B cell (primary cell): ENCODE measurements at regions not wholly inside any gene's neighbourhood (a gene's known extent, or its start where the extent isn't known, plus 50 kb on each side); places are given as distances from the start of the nearest gene placed in this dataset.

Experiments used
- ATAC-seq: fragments of 200-7000 bp; cut with Tn5 transposase; one replicate; pipeline ENCODE4 v1.10.0; 2021; ENCODE audit warnings: low read depth, mild to moderate bottlenecking, moderate number of reproducible peaks, moderate library complexity
- CTCF ChIA-PET: fragments of 350-600 bp; sonication (Branson Sonifier 250); formaldehyde crosslinking; loops from one replicate; lab custom pipeline; 2021; ENCODE audit warnings: antibody characterized with exemption, inconsistent platforms; lab: Charles Lee
- POLR2A ChIA-PET: fragments of 350-600 bp; sonication (Branson Sonifier 250); formaldehyde crosslinking; loops from one replicate; lab custom pipeline; 2021; ENCODE audit warnings: antibody characterized with exemption; lab: Charles Lee
- DNase-seq: peaks from one replicate; pipeline ENCODE4 v3.0.0; 2013
- H2AFZ ChIP-seq: 2 replicates; pipeline ENCODE4 v1.6.1; 2012; ENCODE audit warnings: mild to moderate bottlenecking, low read depth, low read length; ENCODE audit not compliant: insufficient read depth, poor library complexity, severe bottlenecking
- H3K27ac ChIP-seq, 2 donors: 1 replicate in 1 of 2; 2 replicates in 1 of 2; pipeline ENCODE4 v1.5.1; 2012 to 2013; ENCODE audit warnings: low read length in 2 of 2, mild to moderate bottlenecking in 2 of 2, moderate library complexity in 1 of 2
- H3K27me3 ChIP-seq, 4 experiments: fragments of 200-600 bp in 1 of 4; sonication (generic) in 1 of 4; replicated peaks in 1 of 4; 1 replicate in 2 of 4; 2 replicates in 2 of 4; pipeline versions ENCODE4 v1.6.1 to v1.7.0; 2013 to 2016; ENCODE audit warnings: low read length in 3 of 4, mild to moderate bottlenecking in 2 of 4, mixed read lengths in 1 of 4, moderate library complexity in 1 of 4; ENCODE audit not compliant: insufficient read depth in 4 of 4, control insufficient read depth in 3 of 4; ENCODE audit errors: control extremely low read depth in 1 of 4
- H3K36me3 ChIP-seq, 2 experiments: replicated peaks in 1 of 2; 1 replicate in 1 of 2; 2 replicates in 1 of 2; pipeline versions ENCODE4 v1.6.1 to v1.7.1; 2013; ENCODE audit warnings: low read length in 1 of 2; ENCODE audit not compliant: insufficient read depth in 2 of 2, control insufficient read depth in 1 of 2; ENCODE audit errors: control extremely low read depth in 1 of 2, extremely low read depth in 1 of 2
- H3K4me1 ChIP-seq, 2 donors: fragments of 200-600 bp in 1 of 2; sonication (generic) in 1 of 2; 1 replicate in 1 of 2; 2 replicates in 1 of 2; pipeline versions ENCODE4 v1.5.1 to v1.6.1; 2013 to 2017; ENCODE audit warnings: low read length in 2 of 2; ENCODE audit not compliant: control insufficient read depth in 2 of 2, insufficient read depth in 2 of 2
- H3K4me2 ChIP-seq: replicated peaks from 2 replicates; pipeline ENCODE3; 2012; ENCODE audit warnings: mild to moderate bottlenecking, low read depth, low read length; ENCODE audit not compliant: poor library complexity, severe bottlenecking
- H3K4me3 ChIP-seq, 5 experiments: fragments of 200-600 bp in 1 of 5; sonication (generic) in 1 of 5; 1 replicate in 3 of 5; 2 replicates in 2 of 5; pipeline versions ENCODE4 v1.5.1 to v1.7.0; 2011 to 2016; ENCODE audit warnings: low read length in 4 of 5, mild to moderate bottlenecking in 4 of 5, low read depth in 2 of 5, control low read depth in 1 of 5, moderate library complexity in 1 of 5; ENCODE audit not compliant: insufficient read depth in 1 of 5; ENCODE audit errors: control extremely low read depth in 1 of 5, extremely low read depth in 1 of 5
- H3K79me2 ChIP-seq: fragments of 200-600 bp; sonication (generic); one replicate; pipeline ENCODE4 v1.6.0; 2016; ENCODE audit warnings: low read length; ENCODE audit not compliant: control insufficient read depth, insufficient read depth
- H3K9ac ChIP-seq: fragments of 200-600 bp; sonication (generic); 2 replicates; pipeline ENCODE4 v1.6.1; 2017; ENCODE audit warnings: mild to moderate bottlenecking, low read length, moderate library complexity
- H3K9me3 ChIP-seq, 3 donors: one replicate each; pipeline versions ENCODE4 v1.6.1 to v1.7.1; 2013; ENCODE audit warnings: low read length in 2 of 3; ENCODE audit not compliant: control insufficient read depth in 2 of 3, insufficient read depth in 1 of 3; ENCODE audit errors: control extremely low read depth in 1 of 3
- H4K20me1 ChIP-seq: 2 replicates; pipeline ENCODE4 v1.6.0; 2012; ENCODE audit warnings: mild to moderate bottlenecking, low read length; ENCODE audit not compliant: insufficient read depth, control insufficient read depth, poor library complexity, severe bottlenecking
- H3K27ac Mint-ChIP-seq: one replicate; pipeline ENCODE4 v1.8.0; 2021; ENCODE audit warnings: mixed read lengths
- H3K27me3 Mint-ChIP-seq: one replicate; pipeline ENCODE4 v1.8.0; 2021; ENCODE audit warnings: mixed read lengths
- H3K4me1 Mint-ChIP-seq: one replicate; pipeline ENCODE4 v1.8.0; 2021; ENCODE audit warnings: mixed read lengths
- H3K4me3 Mint-ChIP-seq: one replicate; pipeline ENCODE4 v1.8.0; 2021; ENCODE audit warnings: mixed read lengths
- H3K9me3 Mint-ChIP-seq: one replicate; pipeline ENCODE4 v1.8.0; 2022; ENCODE audit warnings: mixed read lengths; ENCODE audit not compliant: insufficient read depth
- CTCF ChIP-seq: fragments of 200-600 bp; IDR thresholded peaks from one replicate; pipeline ENCODE4 v1.8.0; 2022; ENCODE audit warnings: antibody characterized with exemption, mild to moderate bottlenecking
- EZH2 ChIP-seq: IDR thresholded peaks from 2 replicates; pipeline ENCODE4 v1.6.1; 2012; ENCODE audit warnings: borderline replicate concordance, low read depth, mild to moderate bottlenecking, moderate library complexity, low read length; ENCODE audit not compliant: insufficient read depth, poor library complexity, severe bottlenecking
- WGBS: methylation state at CpG from one replicate; pipeline ENCODE4 v1.1.5; 2013; ENCODE audit warnings: missing lambda C conversion rate; ENCODE audit not compliant: insufficient coverage; 5-methylcytosine and 5-hydroxymethylcytosine counted together
- intact Hi-C: fragments of 100-400 bp; cut with micrococcal nuclease; formaldehyde crosslinking; loops from one replicate; pipeline ENCODE4 v1.10.0; 2022

- Mint-ChIP-seq H3K4me3 (no peak overlapping the region), H3K27ac (no peak overlapping the region), H3K9me3 (no peaks in the 10 kb centered on the region), H3K27me3 (peaks cover 23% of the 10 kb centered on the region), H3K4me1 (no peaks in the 10 kb centered on the region)
- H3K79me2 ChIP-seq, result no peaks in the 10 kb centered on the region
- no peaks in the 10 kb centered on the region for H3K9me3 ChIP-seq
- WGBS, result 100% methylated on average over 1 of the region's 1 CpG
- no peak overlapping the region for H3K4me2 ChIP-seq
- H3K4me3 ChIP-seq, result no peak overlapping the region
- intact Hi-C loops, result no loop called here
- ChIA-PET CTCF (no interaction called here), POLR2A (no interaction called here)
- H3K36me3 ChIP-seq, result no peaks in the 10 kb centered on the region
- DNase-seq (no peak), ATAC-seq (no peak)
- H4K20me1 ChIP-seq, result no peaks in the 10 kb centered on the region
- H3K27ac ChIP-seq, result no peak overlapping the region
- H3K4me1 ChIP-seq, result no peaks in the 10 kb centered on the region
- no peak overlapping the region for H2AFZ ChIP-seq
- no peak overlapping the region for H3K9ac ChIP-seq
- TF ChIP-seq CTCF, result no peak
- no peak for TF ChIP-seq EZH2
- H3K27me3 ChIP-seq, result peaks cover 0 to 4% (median 2%) of the 10 kb centered on the region in 4 experiments
Observed at GRCh38 chr2:114111329-114111728, 221.4 kb downstream of the ACTR3 start.

GRCh38 chr2:114113518-114113917, 223.6 kb downstream of the ACTR3 start:
- Histone ChIP-seq H3K4me2 (no peak overlapping the region), H3K27me3 (peaks cover 0 to 3% (median 0%) of the 10 kb centered on the region in 4 experiments), H4K20me1 (no peaks in the 10 kb centered on the region), H2AFZ (no peak overlapping the region), H3K9me3 (no peaks in the 10 kb centered on the region), H3K36me3 (no peaks in the 10 kb centered on the region), H3K9ac (no peak overlapping the region), H3K4me1 (no peaks in the 10 kb centered on the region), H3K4me3 (no peak overlapping the region), H3K79me2 (no peaks in the 10 kb centered on the region), H3K27ac (no peak overlapping the region)
- H3K27ac Mint-ChIP-seq, result no peak overlapping the region
- no peak overlapping the region for H3K4me3 Mint-ChIP-seq
- CTCF ChIA-PET, result interaction anchor here (1.0 kb wide), 1 partner anchor 13 kb away, joined by 4 read pairs; no protein-coding TSS in a partner anchor
- ATAC-seq, result no peak
- H3K27me3 Mint-ChIP-seq, result peaks cover 25% of the 10 kb centered on the region
- no peak for DNase-seq
- intact Hi-C loops, result no loop called here
- POLR2A ChIA-PET, result no interaction called here
- no peaks in the 10 kb centered on the region for H3K9me3 Mint-ChIP-seq
- WGBS, result 85% methylated on average over 4 of the region's 6 CpGs
- no peak for TF ChIP-seq EZH2
- no peak for TF ChIP-seq CTCF
- H3K4me1 Mint-ChIP-seq, result no peaks in the 10 kb centered on the region
